ENCODE measurements at regions not wholly inside any gene's neighbourhood (a gene's known extent, or its start where the extent isn't known, plus 50 kb on each side); places are given as distances from the start of the nearest gene placed in this dataset.

GRCh38 chr21:38752051-38752505 is 53.7 kb upstream of the ETS2 start:
- ATAC-seq (ENCODE audit: low FRiP score in 2 of 2) (no peak), DNase-seq (no peak)
- Histone ChIP-seq H3K9me3 (no peaks in the 10 kb centered on the region), H3K27ac (peak overlapping the region in 3 of 4 donors; percentile 15 to 69 (median 44)), H3K27me3 (no peaks in the 10 kb centered on the region), H3K4me1 (peaks cover 15 to 25% (median 17%) of the 10 kb centered on the region in 4 donors), H3K4me3 (no peak overlapping the region), H3K36me3 (no peaks in the 10 kb centered on the region)
- TF ChIP-seq POLR2A (IDR thresholded peaks at IDR 0.05) = no peak
- TF ChIP-seq, protein P1, sequence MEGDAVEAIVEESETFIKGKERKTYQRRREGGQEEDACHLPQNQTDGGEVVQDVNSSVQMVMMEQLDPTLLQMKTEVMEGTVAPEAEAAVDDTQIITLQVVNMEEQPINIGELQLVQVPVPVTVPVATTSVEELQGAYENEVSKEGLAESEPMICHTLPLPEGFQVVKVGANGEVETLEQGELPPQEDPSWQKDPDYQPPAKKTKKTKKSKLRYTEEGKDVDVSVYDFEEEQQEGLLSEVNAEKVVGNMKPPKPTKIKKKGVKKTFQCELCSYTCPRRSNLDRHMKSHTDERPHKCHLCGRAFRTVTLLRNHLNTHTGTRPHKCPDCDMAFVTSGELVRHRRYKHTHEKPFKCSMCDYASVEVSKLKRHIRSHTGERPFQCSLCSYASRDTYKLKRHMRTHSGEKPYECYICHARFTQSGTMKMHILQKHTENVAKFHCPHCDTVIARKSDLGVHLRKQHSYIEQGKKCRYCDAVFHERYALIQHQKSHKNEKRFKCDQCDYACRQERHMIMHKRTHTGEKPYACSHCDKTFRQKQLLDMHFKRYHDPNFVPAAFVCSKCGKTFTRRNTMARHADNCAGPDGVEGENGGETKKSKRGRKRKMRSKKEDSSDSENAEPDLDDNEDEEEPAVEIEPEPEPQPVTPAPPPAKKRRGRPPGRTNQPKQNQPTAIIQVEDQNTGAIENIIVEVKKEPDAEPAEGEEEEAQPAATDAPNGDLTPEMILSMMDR (IDR thresholded peaks at IDR 0.05) = no peak
- no peak for TF ChIP-seq EP300 (IDR thresholded peaks at IDR 0.05)
- no peak for TF ChIP-seq POLR2AphosphoS5 (IDR thresholded peaks at IDR 0.05)
- 80% methylated on average over 11 of the region's 11 CpGs for WGBS, 2 donors

DNA sequence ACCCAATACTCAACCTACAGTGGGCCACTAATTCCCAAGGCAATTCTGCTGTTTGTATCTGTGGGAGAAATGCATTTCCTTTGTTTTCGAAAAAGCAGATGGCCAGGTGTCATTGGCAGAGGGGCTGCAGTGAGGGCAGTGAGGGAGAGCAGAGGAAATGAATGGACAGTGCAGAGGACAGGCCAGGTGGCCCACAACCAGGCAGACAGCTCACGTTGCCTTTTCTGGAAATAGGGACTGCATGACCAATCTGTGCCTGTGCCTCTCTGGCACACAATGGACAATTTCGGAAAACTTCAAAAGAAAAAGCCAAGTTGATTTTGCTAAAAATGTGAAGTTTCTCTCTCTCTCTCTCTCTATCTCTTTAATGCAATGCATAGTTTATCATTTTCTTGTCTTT is 52.6 kb upstream of the ETS2 start:
- Histone ChIP-seq H3K9me3 (no peaks in the 10 kb centered on the region), H3K4me3 (no peak overlapping the region), H3K27ac (peak overlapping the region in 3 of 4 donors; percentile 2 to 69 (median 31)), H3K27me3 (no peaks in the 10 kb centered on the region), H3K4me1 (peaks cover 15 to 25% (median 17%) of the 10 kb centered on the region in 4 donors), H3K36me3 (no peaks in the 10 kb centered on the region)
- ATAC-seq (ENCODE audit: low FRiP score in 2 of 2) (no peak), DNase-seq (no peak)
- WGBS, 2 donors = 80 to 89% methylated on average over 3 of the region's 3 CpGs
- no peak for TF ChIP-seq EP300 (IDR thresholded peaks at IDR 0.05)
- TF ChIP-seq POLR2A (IDR thresholded peaks at IDR 0.05) = no peak
- TF ChIP-seq POLR2AphosphoS5 (IDR thresholded peaks at IDR 0.05) = no peak
- TF ChIP-seq, protein P1 (IDR thresholded peaks at IDR 0.05) = no peak

- no peak overlapping the region for H3K27ac ChIP-seq
Measured at GRCh38 chr21:38753557-38753971, 52.2 kb upstream of the ETS2 start.

More at GRCh38 chr21:38753557-38753971, 52.2 kb upstream of the ETS2 start:
- no peaks in the 10 kb centered on the region for H3K9me3 ChIP-seq
- H3K27me3 ChIP-seq = no peaks in the 10 kb centered on the region
- DNase-seq = no peak
- no peak overlapping the region for H3K4me3 ChIP-seq
- peaks cover 15 to 25% (median 17%) of the 10 kb centered on the region in 4 donors for H3K4me1 ChIP-seq
- TF ChIP-seq POLR2A (IDR thresholded peaks at IDR 0.05) = no peak
- peak in 3 of 4 donors; percentile 12 to 71 (median 68) for TF ChIP-seq EP300 (IDR thresholded peaks at IDR 0.05)
- 40 to 41% methylated on average over 4 of the region's 4 CpGs for WGBS, 2 donors
- ATAC-seq (ENCODE audit: low FRiP score in 2 of 2) = no peak
- no peaks in the 10 kb centered on the region for H3K36me3 ChIP-seq
